ENCODE measurements at regions not wholly inside any gene's neighbourhood (a gene's known extent, or its start where the extent isn't known, plus 50 kb on each side); places are given as distances from the start of the nearest gene placed in this dataset.

DNA sequence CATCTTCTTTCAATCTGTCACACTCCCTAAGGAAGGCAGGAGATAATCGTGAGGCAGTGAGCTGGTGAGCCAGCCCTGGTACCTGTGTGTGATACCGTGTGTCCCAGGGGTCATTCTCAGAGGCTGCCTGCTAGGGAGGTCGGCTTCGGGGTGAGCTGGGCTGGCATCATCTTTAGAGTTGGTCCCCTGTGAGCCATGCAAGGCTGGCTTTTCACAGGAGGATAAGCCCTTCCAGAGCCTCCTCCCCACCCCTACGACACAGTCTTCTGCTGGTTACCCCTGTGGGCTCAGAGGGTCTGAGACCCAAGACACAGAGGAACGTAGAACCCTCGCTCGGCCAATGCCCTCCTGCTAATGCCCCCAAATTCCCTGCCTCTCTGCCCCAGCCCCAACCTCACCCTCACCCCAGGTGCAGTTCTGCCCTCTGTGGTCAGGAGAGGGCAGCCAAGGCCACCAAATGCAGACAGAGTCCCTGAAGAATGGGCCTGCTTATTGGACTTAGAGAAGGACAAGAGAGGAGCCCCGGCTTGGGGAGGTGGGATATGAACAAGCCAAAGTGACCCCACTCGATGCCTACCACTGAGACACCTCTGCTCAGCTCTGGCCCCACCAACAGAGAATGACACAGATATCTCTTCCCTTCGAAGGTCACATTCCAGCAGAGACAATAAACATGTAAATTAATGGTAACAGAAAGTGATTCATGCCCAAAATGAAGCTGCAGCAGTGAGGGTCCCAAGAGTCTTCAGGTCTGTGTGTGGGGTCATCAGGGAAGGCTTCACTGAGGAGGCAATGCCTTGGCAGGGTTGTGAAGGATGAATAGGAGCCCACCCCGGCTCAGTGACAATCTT lies 80.8 kb upstream of the CCL1 start:
- TF ChIP-seq POLR2AphosphoS5 (IDR thresholded peaks at IDR 0.05; ENCODE audit: borderline replicate concordance, low read depth, low read length) = no peak
- no peak for TF ChIP-seq EZH2 (IDR thresholded peaks at IDR 0.05)
- no peak for TF ChIP-seq FOXP2 (optimal IDR thresholded peaks at IDR 0.05; ENCODE audit: control extremely low read depth, extremely low read length, insufficient read depth)

All from SK-N-MC (cell line).